ENCODE measurements at regions not wholly inside any gene's neighbourhood (a gene's known extent, or its start where the extent isn't known, plus 50 kb on each side); places are given as distances from the start of the nearest gene placed in this dataset.

- Histone ChIP-seq H3K27ac (ENCODE audit: low read depth, low read length) (no peak overlapping the region), H4K20me1 (ENCODE audit: insufficient read depth) (no peaks in the 10 kb centered on the region), H3K9ac (ENCODE audit: low read length) (no peak overlapping the region), H3K9me3 (ENCODE audit: control insufficient read depth in 1 of 2, insufficient read depth in 1 of 2, low read depth in 1 of 2, low read length in 2 of 2) (peaks cover 0 to 8% of the 10 kb centered on the region in 2 experiments; a peak in 2 of 4 replicates), H3K79me2 (ENCODE audit: insufficient read depth, low read length) (no peaks in the 10 kb centered on the region), H3K4me3 (replicated peaks in 1 of 2; ENCODE audit: low read depth in 1 of 2, low read length in 2 of 2) (no peak overlapping the region), H3K4me2 (ENCODE audit: low read length) (no peak overlapping the region), H2AFZ (ENCODE audit: low read depth, low read length, poor library complexity, severe bottlenecking) (no peak overlapping the region), H3K27me3 (ENCODE audit: insufficient read depth, low read length) (no peaks in the 10 kb centered on the region), H3K4me1 (ENCODE audit: control insufficient read depth in 1 of 2, insufficient read depth in 2 of 2, low read length in 2 of 2) (no peaks in the 10 kb centered on the region), H3K9me2 (ENCODE audit: insufficient read depth) (no peaks in the 10 kb centered on the region), H3K36me3 (ENCODE audit: control insufficient read depth in 1 of 2, insufficient read depth in 2 of 2, low read length in 2 of 2) (no peaks in the 10 kb centered on the region)
- ATAC-seq (no peak), DNase-seq (ENCODE audit: low read depth, low spot score) (no peak)
- no peak for TF ChIP-seq SIN3A (IDR thresholded peaks at IDR 0.05; ENCODE audit: low read depth)
- TF ChIP-seq EZH2phosphoT487 (IDR thresholded peaks at IDR 0.05; ENCODE audit: borderline replicate concordance), result no peak
- no peak for TF ChIP-seq CEBPB (IDR thresholded peaks at IDR 0.05; ENCODE audit: low read depth)
- TF ChIP-seq ZFX (IDR thresholded peaks at IDR 0.05), result no peak
- no peak for TF ChIP-seq POLR2AphosphoS5 (IDR thresholded peaks at IDR 0.05; ENCODE audit: low read depth, low read length)
- no peak for TF ChIP-seq SRF (IDR thresholded peaks at IDR 0.05; ENCODE audit: low read depth)
- TF ChIP-seq YY1 (IDR thresholded peaks at IDR 0.05; ENCODE audit: extremely low read depth, insufficient replicate concordance, low read depth, low read length), result no peak
- no peak for TF ChIP-seq EZH2 (IDR thresholded peaks at IDR 0.05)
- TF ChIP-seq RAD21 (IDR thresholded peaks at IDR 0.05; ENCODE audit: low read depth), result no peak
- TF ChIP-seq ELF1 (IDR thresholded peaks at IDR 0.05; ENCODE audit: borderline replicate concordance, low read depth), result no peak
- TF ChIP-seq POLR2A (IDR thresholded peaks at IDR 0.05; ENCODE audit: borderline replicate concordance, extremely low read depth, insufficient read depth, insufficient read length), result no peak
- TF ChIP-seq MAX (IDR thresholded peaks at IDR 0.05), result no peak
- no peak for TF ChIP-seq TCF7L2 (IDR thresholded peaks at IDR 0.05; ENCODE audit: borderline replicate concordance, extremely low read depth, insufficient read depth, insufficient read length)
- ChIA-PET CTCF (no interaction called here), POLR2A (no interaction called here), RAD21 (ENCODE audit: low non-redundant PET in 1 of 2, low total read pairs in 2 of 2, uncharacterized antibody in 2 of 2, unreplicated experiment in 2 of 2) (no interaction called here)
- intact Hi-C loops (cut with micrococcal nuclease), result no loop called here
- BruUV-seq (replicated peaks), result no TSS peak
These were observed 289.9 kb upstream of the SMC2 start for GRCh38 chr9:103804077-103804735.
